Stomach smooth muscle (tissue), 2 donors: ENCODE measurements at regions not wholly inside any gene's neighbourhood (a gene's known extent, or its start where the extent isn't known, plus 50 kb on each side); places are given as distances from the start of the nearest gene placed in this dataset.
"Not testable (repeated sequence)": the region's sequence is repeated elsewhere in the genome, so short reads cannot be mapped to it uniquely, and the experiment has no call there.

ENCODE experiments used
- H3K27ac ChIP-seq: one replicate; pipeline ENCODE4 v1.7.0; 2013; ENCODE audit warnings: mild to moderate bottlenecking, low read length, inconsistent platforms
- H3K27me3 ChIP-seq, 2 donors: one replicate each; pipeline ENCODE4 v1.7.0; 2013; ENCODE audit warnings: low read length in 2 of 2; ENCODE audit not compliant: insufficient read depth in 2 of 2, control insufficient read depth in 1 of 2
- H3K36me3 ChIP-seq, 2 donors: one replicate each; pipeline ENCODE4 v1.7.0; 2013; ENCODE audit warnings: low read length in 2 of 2; ENCODE audit not compliant: control insufficient read depth in 2 of 2, insufficient read depth in 2 of 2
- H3K4me1 ChIP-seq: one replicate; pipeline ENCODE4 v1.7.0; 2013; ENCODE audit warnings: low read length; ENCODE audit not compliant: control insufficient read depth, insufficient read depth
- H3K4me3 ChIP-seq, 2 donors: one replicate each; pipeline ENCODE4 v1.7.0; 2013; ENCODE audit warnings: low read length in 2 of 2
- H3K9ac ChIP-seq, 2 donors: one replicate each; pipeline ENCODE4 v1.7.0; 2013; ENCODE audit warnings: low read length in 2 of 2, mild to moderate bottlenecking in 1 of 2
- H3K9me3 ChIP-seq, 2 donors: one replicate each; pipeline ENCODE4 v1.7.0; 2013; ENCODE audit warnings: low read length in 2 of 2; ENCODE audit not compliant: control insufficient read depth in 2 of 2
- donor health status: healthy.
- donor health status: Pancreatic carcinoma.

DNA sequence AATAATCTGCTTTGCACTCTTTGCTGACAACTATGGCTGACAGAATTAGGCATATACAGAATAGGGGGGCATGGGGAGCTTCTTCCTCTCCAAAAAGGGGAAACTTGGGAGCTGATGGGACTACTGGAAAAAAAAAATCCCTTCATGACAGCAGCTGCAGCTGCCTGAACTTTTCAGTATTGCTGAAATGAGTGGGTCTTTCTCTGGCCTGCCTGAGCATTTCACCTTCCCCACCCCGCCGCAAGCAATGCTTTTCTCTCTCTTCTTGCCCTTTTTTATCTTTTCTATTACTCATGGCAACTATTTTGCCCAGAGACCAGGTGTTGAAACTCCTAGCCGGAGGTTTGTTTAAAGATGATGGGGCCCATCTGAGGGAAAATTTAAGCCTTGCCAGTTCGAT is 244.9 kb downstream of the SEMA3D start:
- Histone ChIP-seq H3K27me3 (no peaks in the 10 kb centered on the region), H3K4me3 (no peak overlapping the region), H3K36me3 (no peaks in the 10 kb centered on the region), H3K9ac (no peak overlapping the region), H3K27ac (no peak overlapping the region), H3K9me3 (no peaks in the 10 kb centered on the region), H3K4me1 (peaks cover 3% of the 10 kb centered on the region)

DNA sequence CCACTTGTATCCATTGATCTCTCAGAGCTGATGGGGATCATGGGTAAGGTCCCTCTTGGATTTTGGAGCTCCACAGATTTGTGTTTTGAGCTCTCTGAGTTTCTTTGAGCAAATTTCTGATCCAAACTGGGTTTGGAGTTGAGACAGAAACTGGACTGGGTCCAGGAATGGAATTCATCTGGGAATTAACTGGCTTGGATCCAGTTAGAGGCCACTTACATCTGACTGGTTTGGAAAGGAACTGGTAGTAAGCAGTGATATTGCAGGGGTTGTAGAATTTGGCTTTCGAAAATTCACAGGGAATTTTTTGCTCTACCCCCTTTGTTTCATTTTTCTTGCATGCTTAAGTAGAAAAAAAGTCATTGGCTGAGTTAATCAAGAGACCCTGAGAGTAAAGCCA is 245.6 kb downstream of the SEMA3D start:
- Histone ChIP-seq H3K4me3 (no peak overlapping the region), H3K27me3 (no peaks in the 10 kb centered on the region), H3K36me3 (no peaks in the 10 kb centered on the region), H3K9ac (no peak overlapping the region), H3K27ac (no peak overlapping the region), H3K9me3 (no peaks in the 10 kb centered on the region), H3K4me1 (peaks cover 3% of the 10 kb centered on the region)

DNA sequence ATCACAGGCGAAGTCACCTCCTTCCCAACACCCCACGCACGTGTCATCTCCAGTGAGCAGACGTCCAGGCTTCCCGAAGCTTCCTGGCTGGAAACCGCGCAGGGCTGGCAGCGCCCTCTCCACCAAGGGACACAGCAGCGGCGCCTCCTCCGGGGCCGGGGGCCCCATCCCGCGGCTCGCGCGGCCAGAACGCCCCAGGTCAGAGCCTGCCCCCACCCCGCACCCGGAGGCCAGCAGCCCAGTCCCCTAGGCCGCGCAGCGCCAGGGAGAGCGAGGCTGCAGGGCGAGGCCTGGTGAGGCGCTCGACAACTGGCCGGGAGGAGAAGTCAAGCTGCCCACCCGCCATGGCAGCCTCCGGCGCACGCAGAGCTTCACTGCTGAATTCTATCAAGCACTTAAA is 247.0 kb downstream of the SEMA3D start:
- H3K27ac ChIP-seq: no peak overlapping the region
- H3K9me3 ChIP-seq: no peaks in the 10 kb centered on the region
- peaks cover 3% of the 10 kb centered on the region for H3K4me1 ChIP-seq
- no peaks in the 10 kb centered on the region for H3K27me3 ChIP-seq
- H3K9ac ChIP-seq: no peak overlapping the region
- H3K36me3 ChIP-seq: no peaks in the 10 kb centered on the region
- H3K4me3 ChIP-seq: no peak overlapping the region

DNA sequence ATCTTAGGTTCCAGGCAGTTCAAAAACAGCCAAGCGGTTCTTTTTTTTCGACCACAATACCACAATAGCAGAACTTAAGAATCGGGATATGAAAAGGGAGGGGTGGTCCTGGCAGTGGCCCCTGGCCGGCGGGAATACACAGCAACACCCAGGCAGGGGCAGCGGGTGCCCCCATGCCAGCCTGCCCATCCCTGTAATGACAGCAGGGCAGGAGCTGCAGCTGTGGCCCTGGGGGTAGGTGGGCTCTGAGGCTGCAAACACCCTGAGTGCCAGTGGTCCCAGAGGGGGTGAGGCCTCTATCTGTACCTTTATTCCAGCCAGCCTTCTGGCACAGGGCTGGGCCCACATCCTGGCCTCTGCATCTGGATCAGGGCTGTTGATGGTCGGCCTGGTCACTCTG is 247.4 kb downstream of the SEMA3D start:
- no peaks in the 10 kb centered on the region for H3K9me3 ChIP-seq
- no peak overlapping the region for H3K9ac ChIP-seq
- no peaks in the 10 kb centered on the region for H3K36me3 ChIP-seq
- H3K27me3 ChIP-seq: no peaks in the 10 kb centered on the region
- H3K4me3 ChIP-seq: no peak overlapping the region
- peaks cover 3% of the 10 kb centered on the region for H3K4me1 ChIP-seq
- no peak overlapping the region for H3K27ac ChIP-seq

DNA sequence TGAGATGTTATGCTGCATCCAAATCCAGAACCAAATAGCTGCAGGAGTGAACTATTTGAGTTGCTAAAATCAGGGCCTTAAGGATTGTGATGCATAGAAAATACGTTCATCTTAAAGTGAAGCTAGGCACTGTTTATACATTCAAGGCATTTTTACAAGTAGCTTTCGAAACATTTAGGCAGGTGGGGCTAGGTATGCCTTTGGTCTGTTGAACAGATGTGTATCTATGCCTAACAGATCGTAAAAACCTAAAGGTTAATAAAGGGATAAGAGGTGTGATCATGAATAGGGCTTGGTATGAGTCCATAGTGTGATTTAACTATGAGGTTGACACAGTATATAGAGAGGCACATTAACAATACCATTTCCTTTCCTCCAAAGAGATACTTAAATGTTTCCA is 262.5 kb downstream of the SEMA3D start:
- no peak overlapping the region for H3K4me3 ChIP-seq
- H3K36me3 ChIP-seq: no peaks in the 10 kb centered on the region
- H3K9me3 ChIP-seq: peaks cover 0 to 4% of the 10 kb centered on the region in 2 donors
- no peaks in the 10 kb centered on the region for H3K4me1 ChIP-seq
- H3K27ac ChIP-seq: no peak overlapping the region
- H3K27me3 ChIP-seq: no peaks in the 10 kb centered on the region
- no peak overlapping the region for H3K9ac ChIP-seq

DNA sequence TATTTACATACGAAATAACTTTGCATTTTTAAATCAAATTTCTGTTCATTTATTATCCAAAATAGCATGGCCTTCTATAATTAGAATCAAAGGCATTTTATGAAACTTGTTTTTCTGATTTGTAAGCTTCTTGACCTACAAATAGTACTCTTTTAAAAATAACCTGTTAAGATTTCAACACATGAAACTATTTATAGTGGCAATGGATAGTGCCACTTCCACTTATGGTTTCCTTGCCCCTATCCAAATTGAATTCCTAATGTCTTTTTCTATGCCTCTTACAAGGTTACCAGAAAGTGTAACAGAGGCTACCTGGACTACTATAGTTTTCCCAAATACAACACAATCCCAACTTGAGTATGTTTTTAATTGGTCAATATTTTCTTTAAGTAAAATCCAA is 263.5 kb downstream of the SEMA3D start:
- Histone ChIP-seq H3K9ac (no peak overlapping the region), H3K27ac (no peak overlapping the region), H3K27me3 (no peaks in the 10 kb centered on the region), H3K36me3 (no peaks in the 10 kb centered on the region), H3K4me1 (no peaks in the 10 kb centered on the region), H3K4me3 (no peak overlapping the region), H3K9me3 (peaks cover 0 to 4% of the 10 kb centered on the region in 2 donors)

DNA sequence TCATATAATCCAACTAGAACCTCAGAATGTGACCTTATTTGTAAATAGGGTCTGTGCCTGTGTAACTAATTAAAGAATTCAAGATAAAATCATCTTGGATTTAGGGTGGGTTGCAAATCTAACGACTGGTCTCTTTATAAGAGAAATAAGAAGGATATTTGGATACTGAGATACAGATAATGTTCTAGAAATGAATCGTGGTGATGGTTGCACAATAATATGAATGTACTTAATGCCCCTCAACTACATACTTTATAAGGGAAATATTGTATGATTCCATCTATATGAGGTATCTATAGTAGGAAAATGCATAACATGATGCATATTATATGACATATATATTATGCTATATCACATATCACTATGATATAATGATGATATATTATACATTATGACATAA is 265.7 kb downstream of the SEMA3D start:
- Histone ChIP-seq H3K9me3 (peaks cover 0 to 4% of the 10 kb centered on the region in 2 donors), H3K4me1 (no peaks in the 10 kb centered on the region), H3K9ac (no peak overlapping the region), H3K36me3 (no peaks in the 10 kb centered on the region), H3K27me3 (no peaks in the 10 kb centered on the region), H3K4me3 (no peak overlapping the region), H3K27ac (no peak overlapping the region)

DNA sequence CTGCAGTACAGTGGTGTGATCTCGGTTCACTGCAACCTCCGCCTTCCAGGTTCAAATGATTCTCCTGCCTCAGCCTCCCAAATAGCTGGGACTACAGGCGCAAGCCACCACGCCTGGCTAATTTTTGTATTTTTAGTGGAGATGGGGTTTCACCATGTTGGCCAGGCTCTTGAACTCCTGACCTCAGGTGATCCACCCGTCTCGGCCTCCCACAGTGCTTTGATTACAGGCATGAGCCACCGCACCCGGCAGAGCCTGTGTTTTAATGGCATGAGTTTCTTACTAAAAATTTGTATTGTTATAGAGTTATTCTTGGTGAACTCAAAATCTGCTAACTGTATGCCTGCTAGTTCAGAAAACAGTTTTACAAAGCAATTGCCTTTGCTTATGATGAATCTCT is 269.9 kb downstream of the SEMA3D start:
- not testable (repeated sequence) for H3K27ac ChIP-seq, H3K4me3 ChIP-seq, H3K9me3 ChIP-seq, H3K9ac ChIP-seq, H3K36me3 ChIP-seq, H3K27me3 ChIP-seq, H3K4me1 ChIP-seq

DNA sequence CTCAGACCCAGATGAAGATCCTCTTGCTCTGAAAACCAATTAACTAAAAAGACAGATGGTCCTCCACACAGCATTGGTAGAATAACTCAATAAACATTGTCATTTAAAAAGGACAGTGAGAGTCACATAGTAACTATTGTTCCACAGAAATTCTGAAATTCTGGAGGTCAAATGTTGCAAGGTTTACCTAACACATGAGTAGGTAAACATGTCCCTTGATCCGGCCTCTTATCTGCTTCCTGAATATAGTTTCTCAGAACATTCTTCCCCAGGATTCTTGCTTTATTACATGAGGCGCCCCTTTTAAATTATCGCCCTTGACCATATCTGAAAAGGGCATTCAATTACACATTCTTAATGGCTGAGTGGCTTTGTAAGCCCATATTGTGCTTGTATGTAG is 270.7 kb downstream of the SEMA3D start:
- H3K27me3 ChIP-seq: no peaks in the 10 kb centered on the region
- no peaks in the 10 kb centered on the region for H3K36me3 ChIP-seq
- H3K4me1 ChIP-seq: no peaks in the 10 kb centered on the region
- H3K9ac ChIP-seq: no peak overlapping the region
- peaks cover 0 to 4% of the 10 kb centered on the region in 2 donors for H3K9me3 ChIP-seq
- no peak overlapping the region for H3K4me3 ChIP-seq
- no peak overlapping the region for H3K27ac ChIP-seq

DNA sequence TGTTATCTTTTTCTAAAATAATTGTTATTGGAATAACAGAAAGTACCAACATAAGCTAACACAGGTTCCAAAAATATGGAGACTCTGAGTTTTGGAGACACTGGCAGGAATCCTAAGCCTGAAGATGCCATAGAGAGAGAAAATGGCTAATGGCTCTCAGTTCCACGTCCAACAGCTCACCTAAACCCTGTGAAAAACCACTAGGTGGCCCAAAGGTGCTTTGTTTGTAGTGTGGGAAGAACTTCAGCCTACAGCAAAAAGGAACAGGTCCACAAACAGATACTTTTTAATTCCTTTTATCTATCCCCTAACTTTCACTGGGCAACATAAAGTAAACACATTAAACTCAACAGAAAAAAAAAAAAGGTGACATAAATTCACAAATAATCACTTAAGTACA is 272.3 kb downstream of the SEMA3D start:
- Histone ChIP-seq H3K36me3 (no peaks in the 10 kb centered on the region), H3K4me1 (no peaks in the 10 kb centered on the region), H3K27ac (no peak overlapping the region), H3K27me3 (no peaks in the 10 kb centered on the region), H3K9me3 (peaks cover 0 to under 1% of the 10 kb centered on the region in 2 donors), H3K9ac (no peak overlapping the region), H3K4me3 (no peak overlapping the region)

DNA sequence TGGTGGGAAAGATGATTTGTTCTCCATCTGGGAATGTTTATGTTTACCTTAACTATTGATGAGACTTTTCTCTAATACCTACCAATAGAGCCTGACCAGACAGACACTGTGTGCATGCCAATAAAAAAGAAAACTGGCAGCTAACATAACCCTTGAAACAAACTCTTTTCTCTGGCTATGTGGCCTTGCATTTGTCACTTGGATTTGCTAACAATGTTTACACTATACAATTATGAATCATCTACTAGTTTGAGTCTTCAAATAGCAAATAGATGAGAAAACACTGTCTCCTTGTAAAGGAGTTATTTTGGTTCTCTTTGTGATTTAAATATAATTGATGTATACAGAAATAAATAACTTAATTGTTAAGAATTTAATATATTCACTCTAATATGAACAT is 273.1 kb downstream of the SEMA3D start:
- no peaks in the 10 kb centered on the region for H3K36me3 ChIP-seq
- no peak overlapping the region for H3K27ac ChIP-seq
- H3K27me3 ChIP-seq: no peaks in the 10 kb centered on the region
- no peak overlapping the region for H3K9ac ChIP-seq
- H3K4me1 ChIP-seq: no peaks in the 10 kb centered on the region
- peak overlapping the region in 1 of 2 donors; percentile 17 for H3K4me3 ChIP-seq
- H3K9me3 ChIP-seq: no peaks in the 10 kb centered on the region
